Activated T-helper 1 cell treated with anti-CD3 and anti-CD28 coated beads, Interleukin-2, amount 50 U/mL, for 16 hours (primary cell): ENCODE measurements at regions not wholly inside any gene's neighbourhood (a gene's known extent, or its start where the extent isn't known, plus 50 kb on each side); places are given as distances from the start of the nearest gene placed in this dataset.
"Not testable (repeated sequence)": the region's sequence is repeated elsewhere in the genome, so short reads cannot be mapped to it uniquely, and the experiment has no call there.

Source experiments
- DNase-seq, 2 donors: peaks; one replicate each; pipeline ENCODE4 v3.0.0-alpha.2; 2020; ENCODE audit warnings: low read depth in 1 of 2, low spot score in 1 of 2

DNA sequence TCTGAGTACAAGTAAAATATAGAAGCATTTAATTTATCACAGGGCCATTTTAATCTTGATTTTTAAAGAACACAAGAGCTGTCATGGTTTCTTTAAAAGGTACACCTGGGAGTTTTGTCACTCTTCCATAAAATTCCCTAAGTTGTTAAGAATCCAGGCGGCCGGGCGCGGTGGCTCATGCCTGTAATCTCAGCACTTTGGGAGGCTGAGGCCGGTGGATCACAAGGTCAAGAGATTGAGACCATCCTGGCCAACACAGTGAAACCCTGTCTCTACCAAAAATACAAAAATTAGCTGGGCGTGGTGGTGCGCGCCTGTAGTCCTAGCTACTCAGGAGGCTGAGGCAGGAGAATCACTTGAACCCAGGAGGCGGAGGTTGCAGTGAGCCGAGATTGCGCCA is 278.3 kb downstream of the PCDH17 start:
- not testable (repeated sequence) for DNase-seq

- DNase-seq: no peak
Observed at GRCh38 chr13:57918086-57918485, 286.5 kb downstream of the PCDH17 start.

DNA sequence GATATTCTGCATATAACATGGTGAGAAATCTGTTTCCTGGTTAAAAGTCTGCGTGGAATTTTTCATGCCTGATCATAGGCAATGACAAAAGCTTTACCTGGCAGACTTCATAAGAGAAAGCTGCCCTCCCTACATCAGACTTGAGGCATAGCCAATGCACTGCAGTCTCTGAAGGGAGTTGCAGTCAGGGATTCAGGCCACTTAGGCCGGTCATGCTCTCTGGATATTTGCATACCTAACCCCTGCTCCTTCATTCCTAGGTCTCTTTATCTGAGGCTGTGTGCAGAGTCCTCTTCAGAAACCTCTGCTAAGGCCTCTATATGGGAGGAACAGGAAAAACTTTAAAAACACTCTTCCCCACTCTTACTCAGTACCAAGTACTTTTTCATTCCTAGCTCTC is 287.4 kb downstream of the PCDH17 start:
- no peak for DNase-seq

- DNase-seq: no peak
Observed at GRCh38 chr13:57925250-57925649, 293.7 kb downstream of the PCDH17 start.

- DNase-seq: no peak
Observed at GRCh38 chr13:57925751-57926150, 294.2 kb downstream of the PCDH17 start.

- no peak for DNase-seq
Observed at GRCh38 chr13:57932061-57932460, 300.5 kb downstream of the PCDH17 start.

DNA sequence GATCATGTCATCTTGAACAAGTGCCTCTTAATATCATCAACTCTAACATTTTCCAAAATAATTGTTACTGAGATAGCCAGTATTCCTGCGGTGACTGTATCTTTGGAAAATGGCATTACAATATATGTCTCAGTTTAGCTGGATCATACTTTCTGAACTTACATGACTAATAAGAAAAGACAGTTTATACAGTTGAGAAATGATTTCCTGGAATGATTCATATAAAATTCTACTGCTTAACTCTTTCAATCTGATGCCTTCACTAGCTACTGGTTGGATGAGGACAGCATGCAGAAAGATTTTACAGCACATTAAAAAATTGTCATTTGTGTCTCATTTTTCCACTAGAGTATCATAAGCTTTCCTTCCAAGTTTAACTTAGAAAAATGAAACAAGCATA is 302.1 kb downstream of the PCDH17 start:
- no peak for DNase-seq

- DNase-seq: no peak
Observed at GRCh38 chr13:57935965-57936364, 304.4 kb downstream of the PCDH17 start.

DNA sequence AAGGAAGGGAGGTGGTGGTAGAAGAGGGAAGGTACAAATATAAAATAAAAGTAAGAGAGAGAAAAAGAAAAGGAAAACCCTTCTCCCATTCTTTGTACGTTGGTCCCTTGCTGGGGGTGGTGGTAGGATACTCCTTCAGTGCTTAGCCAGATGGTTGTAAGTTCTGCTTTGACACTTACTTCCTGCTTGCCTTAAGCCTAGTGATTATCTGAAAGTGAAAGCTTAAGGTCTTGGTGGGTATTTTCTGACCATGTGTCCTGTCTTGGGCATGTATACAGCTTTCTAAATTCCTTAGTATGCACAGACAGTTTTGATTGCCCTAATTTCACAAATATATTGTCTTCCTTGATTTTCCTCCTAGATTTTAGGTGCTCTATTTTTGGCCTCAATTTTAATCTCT is 314.8 kb downstream of the PCDH17 start:
- no peak for DNase-seq

DNA sequence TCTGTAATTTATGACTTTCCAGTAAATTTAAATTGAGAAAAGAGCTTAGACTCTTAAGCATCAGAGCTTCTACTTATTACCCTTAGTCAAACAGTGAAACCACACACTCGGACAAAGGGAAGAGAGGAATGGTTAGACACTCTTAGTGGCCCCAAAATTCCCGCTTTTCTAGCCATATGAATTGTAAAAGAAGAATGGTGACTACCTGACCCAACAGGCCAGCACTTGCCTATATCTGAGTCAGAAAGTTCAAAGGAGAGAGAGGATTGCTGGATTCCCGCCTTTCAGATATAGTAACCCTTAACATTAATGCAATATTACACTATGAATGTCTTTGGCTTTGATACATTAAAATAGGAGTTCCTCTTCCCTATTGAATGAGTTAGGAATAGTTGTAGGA is 317.3 kb downstream of the PCDH17 start:
- no peak for DNase-seq

GRCh38 chr13:57969951-57970350 is 338.4 kb downstream of the PCDH17 start:
- DNase-seq: no peak

DNA sequence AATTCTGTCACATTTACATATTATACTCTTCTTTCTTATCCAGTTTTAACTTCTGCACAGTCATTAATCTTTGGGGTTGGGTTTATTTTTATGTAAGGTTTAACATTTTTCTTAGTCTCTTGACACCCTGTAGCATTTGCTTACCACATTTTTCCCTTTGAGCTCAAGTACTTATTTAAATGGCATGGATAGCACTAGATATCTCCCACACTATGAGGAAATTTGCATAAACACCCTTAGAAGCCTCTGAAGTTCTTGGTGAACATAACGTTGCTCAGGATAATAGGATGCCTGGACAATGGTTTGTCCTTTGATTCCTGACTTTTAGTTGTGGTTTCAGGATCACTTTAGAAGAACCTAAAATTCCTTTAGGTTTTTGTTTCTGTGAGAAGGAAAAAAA is 338.9 kb downstream of the PCDH17 start:
- no peak for DNase-seq

DNA sequence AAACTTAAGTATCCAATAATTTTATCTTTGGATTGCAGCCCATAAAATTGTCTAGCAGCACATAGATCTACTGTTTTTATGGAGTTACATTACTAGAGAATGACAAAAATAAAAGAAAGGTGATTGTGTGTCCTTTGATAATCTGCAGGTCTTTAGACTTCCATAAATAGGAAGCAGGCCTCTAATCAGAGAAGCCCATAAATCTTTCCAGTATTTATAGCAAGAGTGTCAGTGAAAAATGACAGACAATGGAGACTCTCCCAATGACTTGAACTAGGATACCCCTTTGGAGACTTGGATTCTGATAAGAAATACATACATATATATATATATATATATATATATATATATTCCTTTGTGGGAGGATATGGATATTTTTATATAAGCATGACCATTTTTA is 351.2 kb downstream of the PCDH17 start:
- no peak for DNase-seq

GRCh38 chr13:57988276-57988675 is 356.7 kb downstream of the PCDH17 start:
- no peak for DNase-seq

- DNase-seq: no peak
Observed at GRCh38 chr13:57991041-57991440, 359.5 kb downstream of the PCDH17 start.

- DNase-seq: no peak
Observed at GRCh38 chr13:57992416-57992815, 360.9 kb downstream of the PCDH17 start.

- no peak for DNase-seq
Observed at GRCh38 chr13:57996717-57997116, 365.2 kb downstream of the PCDH17 start.

DNA sequence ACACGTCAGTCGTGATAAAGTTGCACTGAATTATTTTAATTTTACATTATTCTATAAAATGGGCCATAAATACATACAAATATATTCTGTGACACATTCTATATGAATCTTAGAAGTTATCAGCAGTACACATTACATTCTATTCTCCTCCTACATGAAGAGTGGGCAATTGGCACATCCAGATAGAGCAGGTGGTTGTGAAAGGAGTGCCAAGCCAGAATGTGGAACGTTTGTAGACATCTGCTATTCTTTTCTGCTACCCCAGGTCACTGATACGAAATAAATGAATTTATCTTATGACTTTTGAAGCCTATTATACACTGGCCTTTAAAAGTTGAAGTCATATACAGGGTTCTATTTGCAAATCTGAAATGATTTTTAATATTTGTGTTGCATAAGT is 373.2 kb downstream of the PCDH17 start:
- DNase-seq: no peak

- DNase-seq: no peak
Observed at GRCh38 chr13:58018020-58018419, 386.5 kb downstream of the PCDH17 start.

- no peak for DNase-seq
Observed at GRCh38 chr13:58018865-58019264, 387.3 kb downstream of the PCDH17 start.

DNA sequence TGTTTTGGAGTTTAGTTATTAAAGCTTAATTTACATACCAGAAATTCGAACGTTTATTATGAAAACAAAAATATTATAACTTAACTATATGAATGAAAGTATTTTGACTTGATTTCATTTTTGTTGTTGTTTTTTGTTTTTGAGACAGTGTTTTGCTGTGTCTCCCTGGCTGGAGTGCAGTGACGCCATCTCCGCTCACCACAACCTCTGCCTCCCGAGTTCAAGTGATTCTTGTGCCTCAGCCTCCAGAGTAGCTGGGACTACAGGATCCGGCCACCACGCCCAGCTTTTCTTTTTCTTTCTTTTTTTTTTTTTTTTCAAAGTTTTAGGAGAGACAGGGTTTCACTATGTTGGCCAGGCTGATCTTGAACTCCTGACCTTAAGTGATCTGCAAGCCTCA is 392.6 kb downstream of the PCDH17 start:
- no peak for DNase-seq

- DNase-seq: no peak
Observed at GRCh38 chr13:58025821-58026220, 394.3 kb downstream of the PCDH17 start.

- no peak for DNase-seq
Observed at GRCh38 chr13:58032676-58033460, 401.3 kb downstream of the PCDH17 start.
